Islet of Langerhans (tissue), 1 donor: ENCODE measurements at regions not wholly inside any gene's neighbourhood (a gene's known extent, or its start where the extent isn't known, plus 50 kb on each side); places are given as distances from the start of the nearest gene placed in this dataset.

Experiments
- FAIRE-seq: peaks from one replicate; lab custom pipeline; 2011; peaks lifted over from hg19 to GRCh38; lab: Jason Lieb, UNC

DNA sequence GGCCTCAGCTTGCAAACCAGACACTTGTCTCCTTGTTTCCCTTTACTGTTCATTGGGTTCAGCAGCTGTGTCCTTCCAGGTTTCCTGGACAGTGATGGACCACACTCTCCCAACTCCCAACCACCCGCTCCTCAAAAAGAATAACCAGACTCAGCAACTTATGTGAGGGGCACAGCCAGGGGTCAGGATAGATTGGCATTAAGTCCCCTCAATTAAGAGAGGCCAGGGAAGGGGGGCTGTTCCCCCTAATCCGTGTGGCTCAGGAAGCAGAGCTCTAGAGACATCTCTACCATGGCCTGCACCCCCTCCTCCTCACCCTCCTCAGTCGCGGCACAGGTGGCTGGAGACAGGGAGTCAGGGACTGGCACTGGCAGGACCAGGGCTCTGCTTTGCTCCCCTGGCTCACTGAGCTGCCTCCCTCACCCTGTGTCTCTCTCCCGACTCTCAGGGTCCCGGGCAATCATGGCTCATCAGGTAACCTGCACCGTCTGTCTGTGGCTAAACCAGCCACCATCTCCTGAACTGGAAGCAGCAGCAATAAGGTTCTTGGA, 111.7 kb downstream of the ZNF280B start:
- FAIRE-seq: no peak

DNA sequence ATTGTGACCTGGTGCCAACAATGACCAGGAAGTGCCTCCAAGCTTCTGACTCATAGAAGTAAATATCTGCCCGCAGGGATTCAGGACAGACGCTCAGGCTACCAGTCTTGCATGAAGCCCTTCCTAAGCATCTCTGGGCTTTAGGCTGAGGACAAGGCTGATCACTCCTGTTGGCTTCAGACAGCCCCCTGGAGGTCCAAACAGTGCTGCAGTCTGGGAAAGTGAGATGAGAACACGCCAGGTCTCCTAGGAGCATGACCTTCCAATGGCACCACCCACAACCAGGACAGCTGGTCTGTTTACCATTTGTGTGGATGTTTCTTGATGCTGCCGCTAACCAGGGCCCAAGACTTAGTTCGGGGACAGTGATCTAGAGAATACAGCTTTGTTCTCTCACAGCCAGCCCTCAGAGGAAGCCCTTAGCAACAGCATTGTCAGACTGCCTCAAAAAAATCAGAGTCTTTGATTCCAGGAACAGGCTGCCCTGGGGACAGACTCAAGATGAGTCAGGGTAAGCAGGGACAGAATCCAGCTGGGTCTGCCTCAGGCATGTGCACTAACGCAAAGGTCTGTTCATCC, 111.2 kb downstream of the ZNF280B start:
- FAIRE-seq: no peak

DNA sequence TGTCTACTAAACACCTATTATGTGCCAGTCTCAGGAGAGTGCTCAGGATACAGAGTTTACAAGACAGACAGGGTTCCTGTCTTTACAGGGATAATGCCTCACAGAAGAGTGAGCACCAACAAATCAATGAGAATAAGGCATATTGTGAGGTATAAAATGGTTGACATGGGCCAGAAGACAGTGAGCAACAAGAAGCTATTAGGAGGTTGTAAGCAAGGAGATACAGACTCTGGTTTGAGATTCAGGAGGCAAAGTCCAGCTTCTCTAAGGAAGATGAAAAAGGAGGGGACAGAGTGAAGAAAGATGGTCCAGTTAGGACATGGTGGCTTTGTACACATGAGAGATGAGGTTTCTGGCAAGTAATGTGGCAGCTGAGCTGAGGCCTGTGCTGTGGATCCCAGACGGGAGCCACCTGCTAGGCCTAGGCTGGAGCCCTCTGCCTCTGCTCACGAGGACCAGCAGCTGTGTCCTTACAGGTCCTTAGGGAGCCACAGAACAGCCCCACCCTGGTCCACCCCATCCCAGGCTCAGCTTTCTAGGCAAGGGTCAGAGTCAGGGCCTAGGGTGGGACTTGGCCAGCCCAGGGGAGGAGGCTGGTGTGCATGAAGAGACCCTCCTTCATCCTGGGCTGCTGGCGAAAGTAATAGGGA, 110.5 kb downstream of the ZNF280B start:
- FAIRE-seq: no peak

DNA sequence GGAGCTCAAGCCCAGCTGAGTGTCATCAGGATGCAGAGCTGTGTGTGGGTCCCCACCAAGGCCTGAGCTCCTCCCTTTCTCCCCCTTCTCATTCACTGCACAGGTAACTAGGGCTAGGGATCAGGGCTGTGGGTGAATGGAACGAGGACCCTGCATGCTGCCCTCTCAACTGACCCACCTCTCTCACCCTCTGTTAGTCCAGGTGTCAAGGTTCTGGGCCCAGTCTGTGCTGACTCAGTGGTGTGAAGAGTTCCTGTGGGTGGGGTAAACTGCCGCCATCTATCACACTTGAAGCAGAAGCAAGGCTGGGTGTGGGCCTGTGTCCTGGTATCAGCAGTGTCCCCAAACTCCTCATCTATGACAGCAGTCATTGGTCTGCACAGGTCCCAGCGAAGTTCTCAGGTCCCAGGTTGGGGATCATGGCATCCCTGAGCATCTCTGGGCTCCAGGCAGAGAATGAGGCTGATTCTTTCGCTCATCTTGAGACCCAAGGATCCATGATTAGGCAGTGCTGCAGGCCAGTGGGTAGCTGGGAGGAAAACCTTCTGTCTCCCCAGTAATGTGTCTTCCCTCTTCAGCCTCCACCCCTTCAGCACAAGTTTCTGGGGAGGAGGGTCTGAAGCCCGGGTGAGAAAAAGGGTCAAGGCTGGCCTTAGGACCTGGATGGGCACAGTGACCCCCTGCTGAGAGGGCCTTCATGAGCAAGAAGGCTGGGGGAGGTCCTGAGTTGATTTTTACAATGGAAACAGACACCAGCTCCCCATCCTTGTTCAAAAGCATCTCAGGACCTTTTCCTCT, 109.8 kb downstream of the ZNF280B start:
- no peak for FAIRE-seq

DNA sequence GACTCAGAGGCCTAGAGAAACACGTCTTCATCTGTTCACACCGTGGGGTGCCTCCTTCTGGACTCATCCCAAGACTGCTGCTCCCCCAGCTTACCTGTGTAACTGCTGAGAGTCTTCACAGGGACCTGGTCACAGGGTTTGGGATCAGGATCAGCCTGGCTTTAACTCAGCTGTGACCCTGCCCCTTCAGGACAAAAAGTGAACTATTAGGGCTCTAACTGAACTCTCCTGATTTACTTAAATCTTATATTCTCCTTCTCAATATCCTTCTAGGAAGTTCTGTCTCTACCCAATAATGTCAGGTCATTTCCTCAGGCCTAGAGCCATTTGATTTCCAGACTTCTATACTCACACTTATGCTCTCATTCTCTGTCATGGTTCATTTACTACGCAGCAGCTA, 108.4 kb downstream of the ZNF280B start:
- no peak for FAIRE-seq

DNA sequence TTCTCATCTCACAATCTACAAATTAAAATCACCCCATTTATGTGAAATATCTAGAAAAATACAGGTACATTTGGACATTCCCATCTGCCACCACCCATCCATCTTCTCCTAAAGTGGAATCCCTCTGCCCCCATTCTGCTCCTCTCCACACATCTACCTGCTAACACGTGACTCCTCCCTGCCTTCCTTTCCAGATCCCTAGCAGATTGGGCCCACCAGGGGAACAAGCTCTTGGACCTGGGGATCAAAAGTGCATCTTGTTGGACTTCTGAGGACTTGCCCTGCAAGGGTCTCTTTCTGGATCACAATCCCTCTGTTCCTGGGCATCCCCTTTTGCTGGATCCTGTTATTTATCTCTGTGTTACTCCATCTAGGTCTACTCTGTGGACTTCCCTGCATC, 107.6 kb downstream of the ZNF280B start:
- no peak for FAIRE-seq

DNA sequence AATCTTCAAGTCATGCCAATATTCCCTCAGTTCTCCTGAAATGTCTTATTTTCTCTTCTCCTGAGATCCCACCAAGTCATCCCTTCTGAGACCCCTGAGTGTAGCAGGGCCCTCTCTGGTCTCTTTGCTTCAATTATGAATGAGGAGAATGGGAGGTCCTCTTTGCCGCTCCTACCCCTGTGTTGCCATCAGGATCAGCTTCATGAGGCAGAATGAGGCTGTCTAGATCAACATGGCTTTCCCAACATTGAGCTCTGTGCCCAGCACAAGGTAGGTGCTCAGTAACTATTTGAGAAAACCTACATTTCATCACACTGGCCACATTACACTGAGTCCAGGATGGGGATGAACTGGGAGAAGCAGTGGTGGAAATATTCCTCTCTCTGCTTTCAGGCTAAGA, 107.2 kb downstream of the ZNF280B start:
- FAIRE-seq: no peak

DNA sequence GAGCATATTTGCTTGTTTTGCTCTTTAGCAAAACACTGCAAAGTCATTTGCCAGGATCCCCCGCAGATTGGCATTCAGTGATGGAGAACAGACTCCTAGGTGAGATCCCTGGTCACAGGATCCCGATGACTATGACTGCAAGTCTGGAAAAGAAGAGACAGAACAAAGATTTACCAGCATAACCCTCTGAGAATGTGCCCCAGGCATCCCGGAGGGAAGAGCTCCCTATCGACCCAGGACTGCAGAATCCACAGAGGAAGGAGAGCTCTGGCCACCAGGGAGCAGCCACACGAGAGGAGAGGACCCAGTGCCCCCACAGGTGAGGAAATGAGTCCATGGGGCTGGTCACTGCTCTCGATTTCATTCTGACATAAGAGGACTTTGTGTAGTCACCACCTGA, 105.2 kb downstream of the ZNF280B start:
- FAIRE-seq: no peak

DNA sequence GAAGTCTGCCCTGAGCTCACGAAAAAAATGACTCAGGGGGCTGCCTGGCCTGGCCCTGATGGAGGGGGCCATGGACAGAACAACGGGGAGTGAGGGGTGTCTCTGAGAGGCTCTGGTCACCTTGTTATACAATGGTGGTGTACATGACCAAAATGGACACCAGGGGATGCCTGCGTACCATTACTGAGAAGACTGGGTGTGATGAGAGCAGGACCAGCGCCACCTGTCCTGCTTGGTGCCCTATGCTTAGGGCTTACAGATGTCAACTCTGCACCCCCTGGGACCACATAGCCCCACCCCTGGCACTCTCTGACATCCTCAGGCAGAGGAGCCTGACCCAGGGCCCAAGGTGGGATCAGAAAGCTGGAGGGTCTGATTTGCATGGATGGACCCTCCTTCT, 104.8 kb downstream of the ZNF280B start:
- FAIRE-seq: no peak

DNA sequence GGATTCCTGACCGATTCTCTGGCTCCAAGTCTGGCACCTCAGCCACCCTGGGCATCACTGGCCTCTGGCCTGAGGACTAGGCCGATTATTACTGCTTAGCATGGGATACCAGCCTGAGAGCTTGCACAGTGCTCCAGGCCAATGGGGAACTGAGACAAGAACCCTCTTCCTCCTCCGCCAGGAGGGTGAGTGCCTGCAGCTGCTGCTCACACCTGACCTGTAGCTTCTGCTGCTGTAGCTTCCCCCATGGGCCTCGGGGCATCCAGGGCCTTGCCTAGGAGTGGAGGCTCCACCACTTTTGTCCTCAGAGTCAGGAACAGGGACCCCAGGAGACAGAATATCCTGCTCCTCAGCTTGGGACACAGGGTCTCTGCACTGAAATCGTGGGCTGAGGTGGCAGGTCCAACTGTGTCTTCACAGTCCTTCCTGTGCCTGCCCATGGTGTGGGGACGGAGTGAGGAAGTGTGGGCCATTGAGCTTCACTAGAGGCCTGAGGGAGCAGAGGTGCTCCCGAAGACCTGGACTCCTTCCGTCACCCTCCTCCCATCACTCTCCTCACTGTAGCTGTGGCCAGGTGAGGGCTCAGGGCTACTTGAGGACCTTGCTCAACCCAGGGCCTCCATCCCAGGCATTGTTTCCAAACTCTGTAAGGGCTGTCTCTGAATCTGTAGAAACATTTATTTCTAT, 103.8 kb downstream of the ZNF280B start:
- no peak for FAIRE-seq

DNA sequence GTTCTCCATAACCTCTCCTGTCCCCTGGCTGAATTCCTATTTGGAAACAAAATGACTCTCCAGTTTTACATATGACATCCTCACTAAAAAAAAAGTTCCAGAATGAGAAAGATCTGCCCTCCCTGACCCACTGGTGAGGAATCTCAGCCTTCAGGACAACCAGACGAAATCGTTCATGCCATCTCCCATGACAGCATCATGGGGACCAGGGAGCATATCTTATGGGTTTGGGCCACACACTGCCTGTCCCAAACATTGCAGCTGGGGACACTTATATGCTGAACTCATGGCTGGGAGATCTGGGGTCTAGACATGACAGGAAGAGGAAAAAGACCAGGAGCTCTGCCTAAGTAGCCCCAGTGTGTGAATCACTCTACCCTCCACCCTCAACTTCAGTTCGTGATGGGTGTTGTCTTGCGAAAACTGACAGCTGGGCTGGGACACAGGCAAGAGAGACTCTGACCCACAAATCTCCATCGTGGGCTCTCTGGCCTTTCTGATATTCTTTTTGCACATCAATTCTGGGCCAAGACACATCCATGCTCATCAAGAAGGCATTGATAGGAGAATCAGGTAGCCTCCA, 102.0 kb downstream of the ZNF280B start:
- FAIRE-seq: no peak

DNA sequence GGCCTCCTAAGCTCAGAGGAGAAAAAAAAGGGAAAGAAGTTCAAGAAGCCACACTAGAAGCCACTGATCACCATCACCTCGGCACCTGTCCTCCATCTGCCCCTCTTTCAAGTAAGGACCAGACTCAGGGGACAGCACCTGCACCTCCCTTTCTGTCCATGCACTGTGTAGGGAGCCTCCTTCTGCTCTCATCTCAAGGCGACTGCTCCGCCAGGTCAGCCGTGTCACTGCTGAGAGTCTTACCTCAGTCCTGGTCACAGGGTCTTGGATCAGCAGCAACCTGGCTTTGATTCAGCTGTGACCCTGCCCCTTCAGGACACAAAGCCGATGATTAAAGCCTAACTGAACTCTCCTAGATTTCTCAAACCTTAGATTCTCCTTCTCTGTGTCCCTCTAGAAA, 101.5 kb downstream of the ZNF280B start:
- FAIRE-seq: no peak

DNA sequence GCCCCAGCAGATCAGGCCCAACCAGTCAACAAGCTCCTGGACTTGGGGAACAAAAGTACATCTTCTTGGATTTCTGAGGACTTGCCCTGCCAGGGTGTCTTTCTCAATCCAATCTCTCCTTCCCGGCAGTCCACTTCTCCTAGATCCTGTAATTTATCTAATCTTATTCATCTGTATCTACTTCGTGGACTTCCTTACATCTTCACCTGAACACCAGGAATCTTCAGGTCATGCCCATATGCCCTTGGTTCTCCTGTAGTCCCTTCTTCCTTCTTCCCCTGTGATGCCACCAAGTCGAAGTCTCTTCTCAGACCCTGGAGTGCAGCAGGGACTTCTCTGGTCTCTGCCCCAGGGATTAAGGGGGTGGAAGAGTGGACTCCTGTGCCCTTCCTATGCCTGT, 100.3 kb downstream of the ZNF280B start:
- FAIRE-seq: no peak

DNA sequence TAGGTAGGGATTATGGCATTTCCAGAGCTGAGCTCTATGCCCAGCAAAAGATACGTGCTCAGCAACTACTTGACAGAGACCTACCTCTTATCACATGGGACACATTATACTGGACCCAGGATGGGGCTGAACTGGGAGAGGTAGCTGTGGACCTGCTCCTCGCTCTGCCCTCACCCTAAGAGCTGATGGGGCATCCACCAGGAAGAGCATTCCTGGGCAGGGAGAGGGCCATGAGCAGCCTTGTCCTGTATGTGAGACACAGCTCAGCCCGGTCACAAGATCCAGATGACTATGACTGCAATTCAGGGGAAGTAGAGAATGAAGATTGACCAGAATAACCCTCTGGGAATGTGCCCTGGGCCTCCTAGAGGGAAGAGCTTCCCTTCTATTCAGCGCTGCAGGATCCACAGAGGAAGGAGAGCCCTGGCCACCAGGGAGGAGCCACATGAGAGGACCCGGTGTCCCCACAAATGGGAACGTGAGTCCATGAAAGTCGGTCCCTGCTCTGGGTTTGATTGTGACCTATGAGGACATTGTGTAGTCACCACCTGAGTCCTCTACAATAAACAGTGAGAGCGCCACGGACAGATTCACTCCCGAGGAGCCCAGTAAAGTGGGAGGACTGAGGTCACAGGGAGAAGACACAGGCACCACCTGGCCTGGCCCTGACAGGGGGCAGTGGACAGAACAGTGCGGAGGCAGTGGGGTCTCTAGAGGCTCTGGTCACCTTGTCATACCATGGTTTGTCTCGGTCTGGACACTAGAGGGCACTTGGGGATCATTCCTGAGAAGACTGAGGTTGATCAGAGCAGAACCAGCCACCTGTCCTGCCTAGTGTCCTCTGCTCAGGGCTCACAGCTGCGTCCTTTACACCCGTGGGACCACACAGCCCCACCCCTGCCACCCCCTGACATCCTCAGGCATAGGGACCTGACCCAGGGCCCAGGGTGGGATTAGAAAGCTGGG, 99.5 kb downstream of the ZNF280B start:
- no peak for FAIRE-seq

DNA sequence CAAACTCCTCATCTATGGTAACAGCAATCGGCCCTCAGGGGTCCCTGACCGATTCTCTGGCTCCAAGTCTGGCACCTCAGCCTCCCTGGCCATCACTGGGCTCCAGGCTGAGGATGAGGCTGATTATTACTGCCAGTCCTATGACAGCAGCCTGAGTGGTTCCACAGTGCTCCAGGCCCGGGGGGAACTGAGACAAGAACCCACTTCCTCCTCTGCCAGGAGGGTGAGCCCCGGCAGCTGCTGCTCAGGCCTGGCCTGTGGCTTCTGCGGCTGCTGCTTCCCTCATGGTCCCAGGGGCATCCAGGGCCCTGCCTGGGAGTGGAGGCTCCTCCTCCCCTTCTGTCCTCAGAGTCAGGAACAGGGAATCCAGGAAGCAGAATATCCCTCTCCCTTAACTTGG, 98.4 kb downstream of the ZNF280B start:
- FAIRE-seq: no peak

DNA sequence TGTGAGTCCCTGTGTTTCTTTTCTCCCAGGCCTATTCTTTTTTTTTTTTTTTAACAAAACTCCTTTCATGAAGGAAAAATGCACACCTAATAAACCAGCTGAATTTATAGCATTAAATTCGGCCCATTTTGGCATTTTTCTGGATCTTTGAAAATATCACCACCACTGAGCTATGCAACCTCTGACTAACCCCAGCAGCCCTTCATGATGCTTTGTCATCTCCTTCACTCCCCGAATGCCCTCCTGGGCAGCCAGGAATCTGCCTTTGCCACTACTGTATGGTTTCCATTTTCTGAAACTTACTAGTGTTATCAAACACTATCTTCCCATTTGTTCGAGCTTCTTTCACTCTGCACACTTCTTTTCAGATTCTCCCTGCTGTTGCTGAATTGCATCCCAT, 97.9 kb downstream of the ZNF280B start:
- no peak for FAIRE-seq

DNA sequence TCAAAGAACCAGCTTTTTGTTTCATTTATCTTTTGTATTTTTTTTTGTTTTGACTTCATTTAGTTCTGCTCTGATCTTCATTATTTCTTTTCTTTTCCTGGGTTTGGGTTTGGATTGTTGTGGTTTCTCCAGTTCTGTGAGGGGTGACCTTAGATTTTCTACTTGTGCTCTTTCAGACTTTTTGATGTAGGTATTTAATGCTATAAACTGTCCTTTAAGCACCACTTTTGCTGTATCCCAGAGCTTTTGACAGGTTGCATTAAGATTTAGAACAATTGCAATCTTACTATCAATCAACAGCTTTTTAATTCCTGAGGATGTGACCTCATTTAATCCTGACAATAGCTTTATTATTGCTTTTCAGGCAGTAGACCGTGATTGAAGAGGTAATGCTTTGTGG, 94.3 kb downstream of the ZNF280B start:
- no peak for FAIRE-seq

DNA sequence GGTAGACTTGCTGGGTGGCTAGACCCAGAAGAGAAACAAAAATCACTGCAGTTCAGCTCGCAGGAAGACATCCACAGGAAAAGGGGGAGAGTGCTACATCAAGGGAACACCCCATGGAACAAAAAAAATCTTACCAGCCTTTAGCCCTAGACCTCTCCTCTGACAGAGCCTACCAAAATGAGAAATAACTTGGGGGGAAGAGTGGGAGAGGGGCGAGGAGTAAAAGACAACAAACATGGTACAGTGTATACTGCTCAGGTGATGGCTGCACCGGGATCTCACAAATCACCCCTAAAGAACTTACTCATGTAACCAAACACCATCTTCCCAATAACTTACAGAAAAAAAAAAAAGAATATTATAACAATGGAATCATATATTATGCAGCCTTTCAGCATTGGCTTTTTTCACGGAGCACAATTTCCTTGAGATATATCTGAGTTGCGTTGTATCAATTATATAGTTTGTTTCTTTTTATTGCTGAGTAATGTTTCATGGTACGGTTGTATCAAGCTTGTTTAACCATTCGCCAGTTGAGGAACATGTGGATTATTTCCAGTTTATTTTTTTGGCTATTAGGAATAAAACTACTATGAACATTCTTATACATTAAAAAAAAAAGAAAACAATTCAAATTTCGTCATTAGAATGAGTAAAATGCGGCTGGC, 90.9 kb downstream of the ZNF280B start:
- no peak for FAIRE-seq

DNA sequence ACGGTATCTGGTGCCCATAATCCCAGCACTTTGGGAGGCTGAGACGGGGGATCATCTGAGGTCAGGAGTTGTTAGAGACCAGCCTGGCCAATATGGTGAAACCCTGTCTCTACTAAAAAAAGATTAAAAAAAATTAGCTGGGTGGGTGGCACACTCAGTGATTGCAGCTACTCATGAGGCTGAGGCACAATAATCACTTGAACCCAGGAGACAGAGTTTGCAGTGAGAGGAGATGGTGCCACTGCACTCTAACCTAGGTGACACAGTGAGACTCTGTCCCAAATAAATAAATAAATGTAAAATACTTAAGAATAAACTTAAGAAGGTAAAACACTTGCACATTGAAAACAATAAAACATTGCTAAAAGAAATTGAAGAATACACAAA, 90.4 kb downstream of the ZNF280B start:
- FAIRE-seq: no peak

DNA sequence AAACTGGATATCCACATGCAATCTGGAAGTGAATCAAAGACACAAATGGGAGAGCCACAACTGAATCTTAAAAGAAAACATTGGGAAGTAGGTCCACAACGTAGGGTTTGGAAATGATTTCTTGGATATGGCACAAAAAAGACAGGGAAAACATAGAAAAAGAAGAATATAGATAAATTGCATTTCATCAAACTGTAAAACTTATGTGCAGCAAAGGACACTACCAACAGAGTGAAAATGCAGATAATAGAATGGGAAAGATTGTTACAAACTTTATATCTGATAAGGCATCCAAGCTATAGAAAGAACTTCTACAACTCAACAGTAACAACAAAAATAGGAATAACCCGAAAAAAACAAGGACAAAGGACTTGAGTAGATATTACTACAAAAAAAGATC, 89.6 kb downstream of the ZNF280B start:
- FAIRE-seq: no peak

DNA sequence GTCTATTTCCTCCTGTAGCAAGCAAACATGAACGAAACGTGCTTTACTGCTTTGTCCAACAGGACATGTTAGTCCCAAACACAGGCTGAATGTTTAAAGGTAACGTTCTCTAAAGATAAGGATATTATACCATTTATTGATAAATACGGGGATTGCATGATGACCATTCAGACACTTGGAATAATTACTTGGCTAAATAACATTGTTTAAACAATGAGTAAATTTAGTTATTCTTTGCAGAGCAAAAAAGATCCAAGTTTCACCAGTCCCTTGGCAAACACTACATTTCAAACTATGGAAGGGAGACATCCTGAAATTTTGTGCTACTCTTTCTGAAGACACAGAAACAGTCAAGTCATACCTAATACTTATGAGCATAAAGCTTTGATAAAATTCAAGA, 88.0 kb downstream of the ZNF280B start:
- FAIRE-seq: no peak
